ENCODE measurements at regions not wholly inside any gene's neighbourhood (a gene's known extent, or its start where the extent isn't known, plus 50 kb on each side); places are given as distances from the start of the nearest gene placed in this dataset.

DNA sequence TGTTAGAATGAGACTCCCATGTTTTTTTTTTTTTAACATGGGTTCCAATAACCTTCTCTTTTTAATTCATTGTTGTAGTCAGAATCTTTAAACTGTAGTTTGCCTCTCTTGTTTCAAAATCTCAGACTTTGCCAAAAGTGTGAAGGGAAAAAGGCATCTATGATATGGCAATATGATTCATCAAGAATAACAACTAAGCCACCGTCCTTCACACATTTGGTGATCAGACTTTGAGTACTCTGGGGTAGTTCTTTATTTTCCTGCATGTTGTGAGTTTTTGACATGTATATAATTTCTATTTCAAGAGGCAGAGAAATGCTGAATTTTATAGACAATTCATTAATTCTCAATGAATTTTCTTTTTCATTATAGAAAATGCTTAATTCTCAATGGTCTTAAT, 53.5 kb upstream of the CERS6 start:
- DNase-seq (ENCODE audit: low spot score): no peak
- in situ Hi-C loops (cut with MboI; ENCODE audit: low sequenced_read_pairs, unreplicated experiment): no loop called here
- TF ChIP-seq CTCF (IDR thresholded peaks at IDR 0.05; ENCODE audit: borderline replicate concordance, control extremely low read depth, extremely low read depth, insufficient read depth, missing control alignments): no peak

DNA sequence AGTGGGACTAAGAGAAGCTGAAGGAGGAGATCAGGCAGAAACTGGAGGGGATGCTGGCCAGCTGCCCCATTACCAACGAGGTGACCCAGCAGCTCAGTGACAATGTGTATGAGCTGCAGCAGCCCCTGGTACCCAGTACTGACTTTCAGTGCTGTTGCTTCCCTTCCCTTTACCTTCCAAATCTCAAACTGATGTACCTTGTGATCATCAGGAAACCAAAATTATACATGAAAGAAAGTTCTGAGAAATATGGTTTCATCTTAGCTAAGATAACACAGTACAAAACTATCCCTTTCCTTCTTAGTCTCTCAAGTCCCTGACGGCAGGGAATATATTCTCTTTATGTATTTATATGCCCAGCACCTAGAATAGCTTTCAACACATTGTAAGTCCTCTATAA, 52.3 kb upstream of the CERS6 start:
- DNase-seq (ENCODE audit: low spot score): no peak
- TF ChIP-seq CTCF (IDR thresholded peaks at IDR 0.05; ENCODE audit: borderline replicate concordance, control extremely low read depth, extremely low read depth, insufficient read depth, missing control alignments): no peak

DNA sequence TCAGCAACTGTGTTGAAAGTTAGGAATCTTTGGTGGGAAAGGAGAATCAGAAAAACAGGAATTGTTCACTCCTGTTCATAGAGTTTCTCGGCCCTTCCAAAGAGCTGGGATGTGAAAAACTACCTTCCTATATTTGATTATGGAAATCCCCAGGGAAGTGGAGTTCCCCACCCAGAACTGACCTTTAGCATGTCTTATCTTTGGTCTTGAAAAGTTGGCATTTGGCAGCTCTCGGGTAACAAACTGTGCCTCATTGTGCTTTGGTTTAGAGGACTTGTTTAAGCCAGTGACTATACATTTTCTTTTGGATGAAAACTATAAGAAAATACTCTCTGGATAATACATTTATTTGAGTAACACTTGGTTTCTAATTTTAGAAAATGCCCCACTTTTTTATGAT, 51.3 kb upstream of the CERS6 start:
- DNase-seq (ENCODE audit: low spot score): no peak
- no peak for TF ChIP-seq CTCF (IDR thresholded peaks at IDR 0.05; ENCODE audit: borderline replicate concordance, control extremely low read depth, extremely low read depth, insufficient read depth, missing control alignments)
- in situ Hi-C loops (cut with MboI; ENCODE audit: low sequenced_read_pairs, unreplicated experiment): no loop called here

More for the DNA sequence above, 52.3 kb upstream of the CERS6 start:
- in situ Hi-C loops (cut with MboI; ENCODE audit: low sequenced_read_pairs, unreplicated experiment): no loop called here

All from GM13976 (cell line).